ENCODE measurements at regions not wholly inside any gene's neighbourhood (a gene's known extent, or its start where the extent isn't known, plus 50 kb on each side); places are given as distances from the start of the nearest gene placed in this dataset.

- TF ChIP-seq CTCF (IDR thresholded peaks at IDR 0.05) (no peak), POLR2A (IDR thresholded peaks at IDR 0.05) (no peak)
These were observed 168.2 kb downstream of the DLL1 start for GRCh38 chr6:170122651-170123050.
